ENCODE measurements at regions not wholly inside any gene's neighbourhood (a gene's known extent, or its start where the extent isn't known, plus 50 kb on each side); places are given as distances from the start of the nearest gene placed in this dataset.

- in situ Hi-C loops (cut with MboI; ENCODE audit: low pct_unique_long_range_greater_than_20kb, low sequenced_read_pairs, unreplicated experiment): no loop called here
- TF ChIP-seq CTCF (IDR thresholded peaks at IDR 0.05; ENCODE audit: extremely low read depth, insufficient read depth, missing control alignments): no peak
- no peak for DNase-seq (ENCODE audit: low spot score)
These were observed 441.5 kb upstream of the PCDH15 start for GRCh38 chr10:55242544-55242943.

GRCh38 chr10:55237462-55237861, 436.4 kb upstream of the PCDH15 start:
- in situ Hi-C loops (cut with MboI; ENCODE audit: low pct_unique_long_range_greater_than_20kb, low sequenced_read_pairs, unreplicated experiment): no loop called here
- no peak for TF ChIP-seq CTCF (IDR thresholded peaks at IDR 0.05; ENCODE audit: extremely low read depth, insufficient read depth, missing control alignments)

GRCh38 chr10:55233505-55233904, 432.5 kb upstream of the PCDH15 start:
- DNase-seq (ENCODE audit: low spot score): peak; percentile 13
- TF ChIP-seq CTCF (IDR thresholded peaks at IDR 0.05; ENCODE audit: extremely low read depth, insufficient read depth, missing control alignments): no peak
- in situ Hi-C loops (cut with MboI; ENCODE audit: low pct_unique_long_range_greater_than_20kb, low sequenced_read_pairs, unreplicated experiment): no loop called here

More at GRCh38 chr10:55237462-55237861, 436.4 kb upstream of the PCDH15 start:
- no peak for DNase-seq (ENCODE audit: low spot score)

GRCh38 chr10:55233090-55233489, 432.1 kb upstream of the PCDH15 start:
- TF ChIP-seq CTCF (IDR thresholded peaks at IDR 0.05; ENCODE audit: extremely low read depth, insufficient read depth, missing control alignments): no peak
- no peak for DNase-seq (ENCODE audit: low spot score)
- in situ Hi-C loops (cut with MboI; ENCODE audit: low pct_unique_long_range_greater_than_20kb, low sequenced_read_pairs, unreplicated experiment): no loop called here

- DNase-seq (ENCODE audit: low spot score): no peak
- in situ Hi-C loops (cut with MboI; ENCODE audit: low pct_unique_long_range_greater_than_20kb, low sequenced_read_pairs, unreplicated experiment): no loop called here
- no peak for TF ChIP-seq CTCF (IDR thresholded peaks at IDR 0.05; ENCODE audit: extremely low read depth, insufficient read depth, missing control alignments)
These were observed 431.5 kb upstream of the PCDH15 start for GRCh38 chr10:55232553-55232952.

GRCh38 chr10:55227967-55228366, 426.9 kb upstream of the PCDH15 start:
- DNase-seq (ENCODE audit: low spot score): no peak
- in situ Hi-C loops (cut with MboI; ENCODE audit: low pct_unique_long_range_greater_than_20kb, low sequenced_read_pairs, unreplicated experiment): no loop called here
- TF ChIP-seq CTCF (IDR thresholded peaks at IDR 0.05; ENCODE audit: extremely low read depth, insufficient read depth, missing control alignments): no peak

Data from GM13977 (cell line).